GM21825 (cell line): ENCODE measurements at regions not wholly inside any gene's neighbourhood (a gene's known extent, or its start where the extent isn't known, plus 50 kb on each side); places are given as distances from the start of the nearest gene placed in this dataset.
"Not testable (repeated sequence)": the region's sequence is repeated elsewhere in the genome, so short reads cannot be mapped to it uniquely, and the experiment has no call there.

Experiments used
- ATAC-seq: cut with Tn5 transposase; IDR thresholded peaks from one replicate; pipeline ENCODE4 v1.9.1; 2021; ENCODE audit warnings: mild to moderate bottlenecking, moderate library complexity; ENCODE audit not compliant: unreplicated experiment

DNA sequence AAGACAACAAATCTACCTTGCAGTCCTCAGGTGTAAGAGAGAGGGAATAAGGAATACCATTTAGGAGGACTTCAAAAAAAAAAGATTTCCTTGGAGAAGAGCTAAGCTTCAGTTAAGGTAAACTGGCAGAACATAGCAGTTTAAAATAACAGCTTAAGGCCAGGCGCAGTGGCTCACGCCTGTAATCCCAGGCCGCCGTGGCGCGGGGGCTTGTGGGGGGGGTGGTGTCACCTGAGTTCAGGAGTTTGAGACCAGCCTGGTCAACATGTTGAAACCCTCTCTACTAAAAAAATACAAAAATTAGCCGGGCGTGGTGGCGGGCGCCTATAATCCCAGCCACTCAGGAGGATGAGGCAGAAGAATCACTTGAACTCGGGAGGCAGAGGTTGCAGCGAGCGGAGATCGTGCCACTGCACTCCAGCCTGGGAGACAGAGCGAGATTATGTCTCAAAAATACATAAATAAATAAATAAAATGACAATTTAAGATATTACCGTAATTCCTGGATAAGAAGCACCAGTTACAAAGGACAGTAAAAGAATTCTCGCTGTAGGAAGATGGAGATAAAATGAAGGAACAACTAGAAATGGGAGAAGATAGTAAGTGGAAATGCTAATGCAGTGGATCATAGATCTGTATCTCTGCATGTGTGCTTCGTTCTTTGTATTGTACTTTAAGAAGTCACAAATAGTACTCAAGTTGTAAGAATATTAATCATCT is 1140.2 kb downstream of the NCAM2 start:
- no peak for ATAC-seq

DNA sequence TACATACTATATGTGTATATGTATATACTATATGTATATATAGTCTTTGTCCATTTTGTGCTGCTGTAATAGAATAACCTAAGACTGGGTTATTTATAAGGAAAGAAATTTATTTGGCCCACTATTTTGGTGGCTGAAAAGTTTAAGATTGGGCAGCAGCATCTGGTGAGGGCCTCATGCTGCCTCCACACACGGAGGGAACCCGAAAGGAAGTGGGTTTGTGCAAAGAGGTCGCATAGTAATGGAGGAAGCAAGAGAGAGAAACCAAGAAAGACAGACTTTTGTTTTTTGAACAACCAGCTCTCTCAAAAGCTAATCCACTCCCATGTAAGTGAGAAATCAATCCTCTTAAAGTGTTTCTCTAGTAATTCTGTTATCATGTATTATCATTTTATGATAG is 1147.3 kb downstream of the NCAM2 start:
- ATAC-seq, result no peak

DNA sequence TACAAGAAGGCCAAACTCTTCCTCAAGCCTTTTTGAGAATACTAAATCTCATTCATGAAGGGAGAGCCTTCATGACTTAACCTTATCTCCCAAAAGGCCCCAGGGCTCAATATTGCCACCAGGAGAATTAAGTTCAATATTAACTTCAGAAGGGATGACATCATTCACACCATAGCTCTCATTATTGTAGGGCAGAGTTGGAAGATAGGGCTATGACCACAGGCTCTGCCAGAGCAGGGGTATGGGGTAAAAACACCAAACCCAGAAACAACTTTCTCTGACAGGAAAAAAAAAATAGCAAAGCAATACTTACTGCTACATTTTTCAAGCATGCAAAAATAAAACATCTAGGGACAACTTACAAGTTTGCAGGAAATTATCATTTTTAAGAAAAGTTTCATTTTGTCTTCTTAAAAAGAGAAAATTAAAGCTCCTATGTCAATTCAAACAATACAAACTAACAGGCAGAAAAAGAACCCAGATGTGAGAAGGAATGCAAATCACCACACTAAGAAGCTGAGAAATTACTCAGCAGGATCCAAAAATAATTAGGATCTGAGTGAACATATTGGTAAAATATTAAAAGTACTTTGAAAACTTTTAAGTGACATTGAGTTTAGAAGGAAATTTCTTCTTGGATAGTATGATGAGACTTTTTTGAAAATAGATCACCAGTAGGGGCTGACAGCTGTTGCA is 1156.5 kb downstream of the NCAM2 start:
- no peak for ATAC-seq

DNA sequence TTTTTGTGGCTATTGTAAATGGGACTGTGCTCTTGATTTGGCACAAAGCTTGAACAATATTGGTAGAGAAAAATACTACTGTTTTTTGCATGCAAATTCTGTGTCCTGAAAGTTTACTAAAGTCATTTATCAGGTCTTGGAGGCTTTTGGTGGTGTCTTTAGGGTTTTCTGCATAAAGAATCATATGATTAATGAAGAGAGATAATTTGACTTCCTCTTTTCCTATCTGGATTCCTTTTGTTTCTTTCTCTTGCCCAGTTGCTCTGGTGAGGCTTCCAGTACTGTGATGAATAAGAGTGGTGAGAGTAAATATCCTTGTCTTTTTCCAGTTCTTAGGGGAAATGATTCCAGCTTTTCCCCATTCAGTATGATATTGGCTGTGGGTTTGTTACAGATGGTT is 1166.7 kb downstream of the NCAM2 start:
- no peak for ATAC-seq

DNA sequence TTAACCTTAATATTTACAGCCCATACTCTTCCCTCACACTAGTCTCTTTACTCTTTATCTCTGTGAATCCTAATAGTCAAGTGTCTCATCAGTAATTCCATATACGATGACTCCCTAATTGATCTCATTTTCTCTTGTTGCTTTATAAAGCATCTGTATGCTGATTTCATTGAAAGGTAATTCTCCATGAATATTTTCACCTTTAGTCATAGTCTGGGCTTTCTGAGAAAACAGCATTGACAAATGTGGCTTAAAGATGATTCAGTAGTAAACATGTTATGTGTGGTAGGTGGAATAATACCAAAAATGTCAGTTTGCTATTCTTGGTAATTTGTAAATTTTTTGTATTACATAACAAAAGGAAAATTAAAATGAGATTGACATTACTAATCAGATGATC is 1176.5 kb downstream of the NCAM2 start:
- ATAC-seq, result no peak

DNA sequence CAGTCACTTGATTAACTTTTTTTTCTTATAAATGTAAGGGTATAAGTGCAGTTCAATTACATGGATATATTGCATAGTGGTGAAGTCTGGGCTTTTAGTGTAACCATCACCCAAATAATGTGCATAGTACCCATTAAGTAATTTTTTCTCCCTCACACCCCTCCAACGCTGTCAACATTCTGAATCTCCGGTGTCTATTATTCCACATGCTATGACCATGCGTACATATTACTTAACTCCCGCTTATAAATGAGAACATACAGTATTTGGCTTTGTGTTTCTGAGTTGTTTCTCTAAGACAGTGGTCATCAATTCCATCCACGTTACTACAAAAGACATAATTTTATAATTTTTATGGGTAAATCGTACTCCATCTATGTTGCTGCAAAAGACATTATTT is 1191.1 kb downstream of the NCAM2 start:
- no peak for ATAC-seq

GRCh38 chr21:22191581-22191980 is 1193.4 kb downstream of the NCAM2 start:
- no peak for ATAC-seq

- no peak for ATAC-seq
These were observed 1194.6 kb downstream of the NCAM2 start for GRCh38 chr21:22192766-22193165.

- not testable (repeated sequence) for ATAC-seq
These were observed 1196.8 kb downstream of the NCAM2 start for GRCh38 chr21:22194986-22195385.

DNA sequence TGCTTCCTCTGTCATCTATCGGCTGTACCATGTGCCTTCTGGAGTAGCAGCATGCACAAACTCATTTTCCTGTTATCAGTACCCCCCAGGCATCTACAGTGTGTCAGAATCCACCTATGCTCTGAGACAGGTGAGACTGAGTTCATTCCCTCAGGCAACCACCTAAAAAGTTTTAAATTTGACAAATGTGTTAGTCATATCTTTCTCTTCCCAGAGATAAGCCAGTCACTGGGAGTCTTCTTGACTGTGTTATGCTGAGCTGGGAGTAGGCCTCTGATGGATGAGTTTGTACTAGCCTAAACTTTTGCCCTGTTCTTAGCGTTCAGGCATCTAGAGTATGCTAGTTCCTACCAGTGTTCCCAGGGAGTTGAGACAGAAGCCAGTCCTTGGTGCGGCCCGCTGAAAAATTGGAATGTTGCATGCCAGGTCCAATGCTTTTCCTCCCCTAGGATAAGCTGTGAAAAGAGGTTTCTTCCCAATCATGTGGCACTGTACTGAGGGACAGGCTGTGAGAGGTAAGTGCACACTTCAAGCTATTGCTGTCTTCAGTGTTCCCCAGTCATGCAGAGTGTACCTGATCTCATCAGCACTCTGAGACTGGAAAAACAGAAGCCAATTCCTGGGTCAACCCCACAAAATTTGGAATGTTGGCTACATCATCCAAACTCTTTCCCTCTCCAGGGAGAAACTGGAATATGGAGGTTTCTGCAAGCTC is 1202.3 kb downstream of the NCAM2 start:
- no peak for ATAC-seq

GRCh38 chr21:22201126-22201525 is 1202.9 kb downstream of the NCAM2 start:
- ATAC-seq, result no peak

GRCh38 chr21:22201669-22202068 is 1203.5 kb downstream of the NCAM2 start:
- no peak for ATAC-seq

DNA sequence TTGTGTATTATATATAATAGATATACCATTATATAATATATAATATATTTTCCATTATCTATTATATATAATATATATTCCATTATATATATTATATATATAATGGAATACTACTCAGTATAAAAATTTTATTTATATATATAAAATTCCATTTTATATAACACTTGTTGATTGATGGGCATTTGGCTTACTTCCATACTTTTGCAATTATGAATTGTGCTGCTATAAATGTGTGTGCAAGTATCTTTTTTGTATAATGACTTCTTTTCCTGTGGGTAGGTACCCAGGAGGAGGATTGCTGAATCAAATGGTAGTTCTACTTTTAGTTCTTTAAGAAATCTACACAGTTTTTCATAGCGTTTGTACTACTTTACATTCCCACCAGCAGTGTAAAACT is 1211.1 kb downstream of the NCAM2 start:
- no peak for ATAC-seq

DNA sequence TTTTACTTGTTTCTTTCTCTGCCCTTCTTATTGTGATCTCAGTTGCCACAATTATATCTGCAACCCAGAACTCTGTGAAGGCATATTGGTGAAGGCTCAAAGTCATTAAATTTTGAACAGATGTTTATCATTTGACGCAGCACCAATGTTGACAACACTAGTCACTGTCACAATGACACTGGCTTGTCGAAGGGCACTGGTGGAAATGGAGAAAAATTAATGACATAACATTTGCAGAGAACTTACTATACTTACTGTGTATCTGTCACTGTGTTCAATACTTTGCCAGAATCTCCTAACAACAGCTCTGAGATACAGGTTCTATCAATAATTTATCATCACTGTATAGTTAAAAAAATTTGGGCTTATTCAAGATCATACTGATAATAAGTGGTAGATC is 1213.7 kb downstream of the NCAM2 start:
- ATAC-seq, result no peak

DNA sequence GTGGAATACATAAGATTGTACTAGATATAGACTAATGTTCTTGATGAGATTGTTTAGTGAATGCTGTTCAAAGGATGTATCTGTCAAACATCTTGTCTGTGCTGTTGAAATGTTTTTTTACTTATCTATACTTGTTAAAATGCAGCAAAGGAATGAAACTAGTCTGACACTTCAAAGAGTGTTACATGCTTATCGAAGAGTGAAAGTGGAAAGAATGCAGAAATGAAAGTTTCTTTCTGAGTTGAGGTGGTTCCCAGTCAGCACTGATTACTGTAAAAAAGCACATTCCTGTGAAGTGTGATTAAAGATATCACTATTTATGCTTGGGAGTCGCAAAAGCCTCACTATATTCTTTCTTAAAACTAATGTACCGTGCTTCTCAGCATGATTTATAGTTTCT is 1225.2 kb downstream of the NCAM2 start:
- peak; percentile 85 for ATAC-seq

- ATAC-seq, result peak; percentile 62
These were observed 1226.1 kb downstream of the NCAM2 start for GRCh38 chr21:22224261-22224660.

DNA sequence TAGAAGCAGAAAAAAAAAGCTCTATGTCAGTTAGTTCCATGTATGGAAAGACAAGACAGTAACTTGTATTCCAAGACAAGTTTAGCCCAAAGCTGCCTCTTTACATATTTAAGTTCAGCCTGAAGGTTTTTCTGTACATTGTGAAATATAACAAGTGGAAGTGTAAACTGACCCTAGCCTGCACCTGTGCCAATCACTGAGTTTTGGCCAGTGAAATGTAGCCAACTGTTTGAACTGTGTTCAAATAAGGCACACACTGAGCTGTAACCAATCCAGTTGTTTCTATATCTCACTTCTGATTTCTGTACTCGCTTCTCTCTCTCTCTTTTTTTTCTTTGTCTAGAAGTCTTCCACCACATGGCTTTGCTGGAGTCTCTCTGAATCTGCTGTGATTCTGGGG is 1227.1 kb downstream of the NCAM2 start:
- no peak for ATAC-seq

GRCh38 chr21:22231013-22231412 is 1232.8 kb downstream of the NCAM2 start:
- ATAC-seq, result no peak

DNA sequence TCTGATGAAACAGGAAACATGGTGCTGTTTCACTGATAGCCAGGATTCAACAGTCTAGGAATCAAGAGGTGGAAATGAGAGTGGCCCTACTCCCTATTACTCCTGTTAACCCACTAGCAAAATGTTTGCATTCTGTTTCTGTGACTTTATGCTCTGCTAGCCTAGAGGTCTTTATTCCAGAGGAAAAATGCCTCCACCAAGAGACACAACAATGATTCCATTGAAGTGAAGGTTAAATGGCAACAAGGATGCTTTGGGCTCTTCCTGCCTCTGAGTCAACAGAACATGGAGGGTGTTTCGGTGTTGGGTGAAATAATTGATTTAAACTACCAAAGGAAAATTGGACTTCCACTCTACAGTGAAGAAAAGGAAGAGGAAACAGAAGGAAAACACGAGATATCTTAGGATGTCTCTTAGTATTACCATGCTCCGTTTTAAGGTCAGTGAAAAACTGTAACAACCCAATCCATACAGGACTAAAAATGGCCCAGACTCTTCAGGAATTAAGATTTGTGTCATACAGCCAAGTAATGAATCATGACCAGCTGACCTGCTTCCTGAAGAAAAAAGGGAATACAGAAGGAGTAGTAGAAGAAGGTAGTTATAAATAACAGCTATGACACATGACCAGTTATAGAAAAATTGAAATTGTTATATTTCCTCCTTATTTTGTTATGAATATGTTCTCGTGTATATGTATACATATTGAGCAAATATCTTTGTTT is 1237.8 kb downstream of the NCAM2 start:
- no peak for ATAC-seq

GRCh38 chr21:22244516-22244915 is 1246.3 kb downstream of the NCAM2 start:
- ATAC-seq, result no peak

DNA sequence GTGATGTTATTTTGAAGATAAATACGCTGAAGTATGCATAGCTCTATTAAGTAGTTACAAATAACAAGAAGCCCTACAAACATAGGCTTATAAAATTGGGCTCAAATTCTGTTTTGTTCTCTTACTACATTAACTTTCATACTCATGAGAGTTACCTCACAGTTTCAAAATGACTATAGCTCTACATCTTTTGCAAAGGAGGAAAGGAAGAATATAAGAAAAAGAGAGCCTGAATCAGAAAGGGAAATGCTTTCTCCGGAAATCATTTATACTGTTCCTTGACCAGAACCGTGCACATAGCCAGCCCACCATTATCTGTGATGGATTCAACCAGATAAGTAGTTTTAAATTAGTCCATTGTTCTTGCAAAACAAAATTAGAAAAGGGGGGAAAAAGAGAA is 1252.1 kb downstream of the NCAM2 start:
- no peak for ATAC-seq
